Astrocyte (in vitro differentiated cells and primary cell): ENCODE measurements at regions not wholly inside any gene's neighbourhood (a gene's known extent, or its start where the extent isn't known, plus 50 kb on each side); places are given as distances from the start of the nearest gene placed in this dataset.

ENCODE experiments used
- CTCF ChIP-seq: IDR thresholded peaks from 2 replicates; pipeline ENCODE4 v1.5.1; 2011; ENCODE audit warnings: low read depth, mild to moderate bottlenecking, inconsistent platforms, low read length, moderate library complexity; ENCODE audit not compliant: insufficient read depth
- EZH2 ChIP-seq: IDR thresholded peaks from 2 replicates; pipeline ENCODE4 v1.6.1; 2012; ENCODE audit warnings: mild to moderate bottlenecking, low read length, inconsistent platforms; ENCODE audit not compliant: insufficient read depth

- TF ChIP-seq CTCF (no peak), EZH2 (no peak)
These were observed 66.1 kb upstream of the PARP1 start for GRCh38 chr1:226474041-226474440.
